GM21825 (cell line): ENCODE measurements at regions not wholly inside any gene's neighbourhood (a gene's known extent, or its start where the extent isn't known, plus 50 kb on each side); places are given as distances from the start of the nearest gene placed in this dataset.

Source experiments
- ATAC-seq: cut with Tn5 transposase; IDR thresholded peaks from one replicate; pipeline ENCODE4 v1.9.1; 2021; ENCODE audit warnings: mild to moderate bottlenecking, moderate library complexity; ENCODE audit not compliant: unreplicated experiment

DNA sequence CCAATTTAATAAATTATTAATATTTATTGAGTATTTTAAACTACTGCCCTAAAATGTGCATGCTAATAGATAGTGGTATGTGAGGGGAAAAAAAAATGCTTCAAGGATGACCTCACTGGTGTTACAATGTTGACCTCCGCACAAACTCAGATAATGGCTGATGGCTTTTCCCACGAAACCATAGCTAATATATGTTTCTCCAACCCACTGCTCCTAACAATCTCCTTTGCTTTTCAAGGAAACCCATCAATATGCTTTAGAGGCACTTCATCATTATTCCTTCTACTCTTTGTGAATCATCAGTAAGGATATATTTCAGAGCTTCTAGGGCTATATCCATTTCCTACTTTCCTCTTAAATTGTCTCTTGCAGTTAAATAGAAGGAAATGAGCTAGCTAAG lies 1752.0 kb upstream of the TENM3 start:
- no peak for ATAC-seq

DNA sequence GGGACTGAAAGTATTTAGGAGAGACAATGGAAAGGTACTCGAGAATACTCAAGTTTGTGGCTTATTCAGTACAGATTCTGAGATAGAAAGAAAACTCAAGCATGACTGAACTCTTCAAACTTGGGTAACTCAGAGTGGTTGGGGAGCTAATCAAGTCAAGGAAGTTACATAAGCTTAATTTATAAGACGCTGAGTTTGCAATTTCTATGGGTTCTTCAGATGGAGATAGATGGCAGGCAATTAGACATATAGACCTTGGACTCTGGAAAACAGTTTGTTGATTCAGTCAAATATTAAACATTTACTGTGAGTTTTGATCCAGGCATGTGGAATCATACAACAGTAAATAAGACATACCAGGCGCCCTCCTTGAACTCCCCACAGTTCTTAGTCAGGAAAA lies 1749.9 kb upstream of the TENM3 start:
- ATAC-seq: no peak

DNA sequence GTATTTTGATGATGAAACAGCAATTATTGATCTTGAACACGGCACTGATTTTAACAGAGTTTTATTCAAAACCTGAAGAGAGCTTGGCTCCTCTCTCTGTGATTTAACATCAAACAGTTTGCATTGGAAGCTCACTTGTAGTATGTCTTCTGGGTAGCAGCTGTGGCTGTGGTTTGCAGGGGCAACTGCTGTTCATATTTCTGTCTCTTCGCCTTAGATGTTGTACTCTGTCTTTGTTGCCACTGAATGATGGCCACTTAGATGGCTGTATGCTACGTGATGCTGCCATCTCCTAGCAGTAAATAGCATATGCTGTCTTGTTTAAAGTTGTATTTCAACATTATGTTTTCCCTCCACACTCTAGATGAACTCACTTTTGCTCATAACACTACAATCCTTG lies 1743.0 kb upstream of the TENM3 start:
- no peak for ATAC-seq

DNA sequence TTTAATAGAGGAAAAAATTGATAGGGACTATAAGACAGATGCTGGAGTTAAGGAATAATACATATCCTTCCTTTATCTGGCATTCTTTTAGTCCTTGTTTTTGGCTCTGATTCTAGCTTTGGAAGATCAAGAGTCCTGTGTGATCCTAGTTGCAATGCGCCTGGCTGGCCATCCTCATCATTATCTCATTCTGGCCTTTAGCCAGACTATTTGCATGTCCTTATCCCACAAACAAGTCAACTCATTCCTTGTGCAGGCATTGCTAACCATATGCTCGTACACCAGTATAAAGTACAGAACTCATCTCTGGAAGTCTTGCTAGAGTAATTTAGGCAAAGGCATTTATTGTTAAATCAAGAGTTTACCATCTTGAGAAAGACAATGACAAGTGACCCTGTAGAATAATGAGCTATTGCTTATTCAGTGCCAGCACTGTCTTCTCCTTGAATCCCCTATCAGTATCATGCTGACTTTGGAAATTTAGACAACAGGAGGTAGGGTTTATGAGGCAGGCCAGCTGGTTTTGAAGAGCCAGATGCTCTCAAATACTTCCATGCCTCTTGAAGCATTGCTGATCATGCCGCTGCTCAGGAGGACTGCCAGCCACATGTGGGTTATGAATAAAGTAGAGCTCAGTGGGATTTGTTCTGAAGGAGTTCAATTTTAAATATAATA lies 1730.3 kb upstream of the TENM3 start:
- ATAC-seq: no peak

DNA sequence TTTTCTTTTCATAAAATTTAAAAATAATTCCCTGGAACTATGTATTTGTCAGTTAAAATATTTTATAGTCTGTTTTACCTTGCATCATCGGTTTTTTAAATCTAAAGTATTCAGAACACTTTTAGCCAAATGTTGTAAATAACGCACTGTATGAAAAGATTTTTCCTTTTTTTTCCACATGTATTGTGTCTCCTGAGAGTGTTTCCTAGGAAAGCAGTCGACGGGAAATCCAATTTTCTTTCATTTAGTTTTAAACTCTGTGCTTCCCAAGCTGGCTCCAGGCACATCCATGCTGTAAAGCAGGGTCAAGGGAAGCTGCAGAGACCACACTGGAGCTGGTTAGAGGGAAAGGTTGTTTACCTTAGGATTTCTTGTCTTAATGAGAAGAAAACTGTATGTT lies 1724.3 kb upstream of the TENM3 start:
- ATAC-seq: no peak

DNA sequence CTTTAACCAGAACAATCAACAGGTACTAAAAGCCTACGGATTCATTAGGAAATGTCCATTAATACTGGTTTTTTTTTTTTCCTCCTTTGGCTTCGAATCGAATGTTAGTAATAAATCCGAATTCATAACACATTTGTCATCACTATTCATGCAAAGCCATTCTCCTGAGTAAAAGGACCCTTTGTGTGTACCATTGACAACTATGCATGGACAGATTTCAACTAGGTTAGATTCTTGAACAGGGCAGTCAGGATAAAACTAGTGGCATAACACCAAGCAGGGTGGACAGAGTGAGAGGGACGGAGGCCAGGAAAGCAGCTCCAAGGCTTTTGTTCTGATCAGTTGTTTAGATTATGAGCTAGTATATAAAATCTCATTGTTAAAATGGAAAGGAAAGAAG lies 1722.0 kb upstream of the TENM3 start:
- ATAC-seq: no peak

DNA sequence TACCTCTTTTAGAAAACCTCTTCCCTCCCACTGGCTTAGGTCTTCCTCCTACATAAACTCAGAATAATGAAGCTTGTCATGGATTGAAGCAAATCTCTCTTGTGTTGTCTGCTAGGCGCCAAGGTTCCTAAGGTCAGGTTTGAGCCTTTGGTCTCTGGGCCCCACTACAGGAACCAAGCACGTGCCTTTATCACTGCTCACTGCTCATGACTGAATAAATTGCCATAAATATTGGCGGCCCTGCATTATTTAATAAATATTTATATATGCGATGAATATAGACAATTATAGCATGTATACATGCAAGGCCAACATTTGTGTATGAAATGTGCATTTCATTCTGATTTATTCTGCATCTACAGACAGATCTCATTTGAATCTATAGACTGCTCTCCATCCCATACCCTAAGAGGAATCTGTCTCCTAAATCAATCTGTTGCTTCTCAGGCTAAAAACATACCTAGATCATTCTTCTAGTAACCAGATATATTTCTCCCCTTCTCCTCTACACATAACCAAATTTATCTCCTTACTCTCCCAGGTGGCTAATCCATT lies 1717.6 kb upstream of the TENM3 start:
- no peak for ATAC-seq

DNA sequence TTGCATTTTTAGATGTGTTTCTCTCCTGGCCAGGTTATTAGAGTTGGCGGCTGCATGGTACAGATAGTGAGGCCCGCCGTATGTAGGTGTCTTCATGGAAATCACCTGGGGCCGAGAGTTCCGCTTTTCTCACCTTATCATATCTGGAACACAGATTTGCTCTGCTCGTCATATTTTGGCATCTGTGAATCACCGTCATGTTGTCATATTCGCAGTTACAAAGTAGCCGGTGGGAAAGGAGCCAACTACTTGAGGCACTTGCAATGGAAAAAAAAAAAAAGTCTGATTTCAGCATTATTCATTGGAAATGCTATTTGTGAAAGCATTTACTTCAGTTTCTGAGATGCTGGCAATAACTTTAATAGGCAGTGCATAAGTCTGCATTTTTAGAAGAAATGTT lies 1715.2 kb upstream of the TENM3 start:
- ATAC-seq: no peak

DNA sequence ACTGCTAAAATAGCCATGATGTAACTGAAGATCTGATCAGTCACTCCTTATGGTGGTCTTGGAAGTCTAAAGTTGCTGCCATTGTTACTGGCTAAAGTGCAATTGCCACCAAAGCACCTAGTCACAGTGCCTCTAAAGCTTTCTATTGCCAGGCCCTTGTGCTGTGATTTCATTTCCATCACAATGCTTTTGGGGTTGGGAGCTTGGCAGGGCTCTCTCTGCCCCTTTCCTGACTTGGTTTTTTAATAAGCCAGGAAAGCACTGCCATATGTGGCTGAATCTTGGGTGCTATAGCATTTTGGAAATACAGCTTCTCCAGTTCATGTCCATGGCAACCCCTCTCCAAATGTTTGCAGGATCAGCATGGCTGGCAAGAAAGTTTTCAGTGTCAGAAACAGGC lies 1712.4 kb upstream of the TENM3 start:
- no peak for ATAC-seq

DNA sequence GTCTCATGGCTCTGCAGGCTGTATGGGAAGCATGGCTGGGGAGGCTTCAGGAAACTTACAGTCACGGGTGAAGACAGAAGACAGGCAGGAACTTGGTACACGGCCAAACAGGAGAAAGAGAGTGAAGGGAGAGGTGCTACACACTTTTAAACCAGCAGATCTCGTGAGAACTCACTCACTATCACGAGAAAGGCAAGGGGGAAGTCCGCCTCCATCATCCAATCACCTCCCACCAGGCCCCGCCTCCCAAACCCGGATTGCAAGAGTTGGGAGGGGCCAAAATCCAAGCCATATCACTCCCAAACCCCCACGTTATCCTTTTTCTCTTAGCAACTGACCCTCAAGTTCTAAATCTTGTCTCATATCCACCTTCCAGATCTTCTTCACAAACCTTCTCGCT lies 1710.5 kb upstream of the TENM3 start:
- no peak for ATAC-seq

DNA sequence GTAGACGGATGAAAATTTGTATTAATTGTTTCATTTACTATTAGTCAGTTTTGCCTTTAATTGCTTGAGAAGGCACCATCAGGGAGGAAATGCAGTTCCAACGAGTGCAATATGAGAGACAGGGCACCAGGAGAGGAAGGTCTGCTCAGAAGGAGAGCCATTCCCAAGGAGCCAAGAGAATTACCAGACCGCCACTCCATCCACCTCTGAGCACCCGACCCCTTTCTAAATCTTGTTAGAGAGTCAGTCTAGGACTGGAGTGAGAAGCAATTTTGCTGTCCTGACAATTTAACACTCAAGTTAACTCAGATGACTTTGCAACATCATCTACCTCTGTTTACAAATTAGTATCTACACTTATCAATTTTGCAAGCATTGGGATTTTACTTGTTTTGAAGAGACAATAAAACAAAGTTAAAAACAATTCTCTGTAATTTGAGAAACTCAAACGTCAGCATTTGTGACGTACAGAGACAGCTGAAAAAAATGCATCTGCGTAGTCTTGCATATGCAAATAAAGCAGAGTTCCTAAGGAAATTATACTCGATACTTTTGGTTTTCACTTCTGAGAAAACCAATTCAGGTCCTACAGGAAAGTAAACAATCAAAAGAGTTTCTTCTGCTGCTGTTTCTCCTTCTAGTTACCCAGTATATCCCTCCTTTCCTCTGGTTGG lies 1704.7 kb upstream of the TENM3 start:
- no peak for ATAC-seq

DNA sequence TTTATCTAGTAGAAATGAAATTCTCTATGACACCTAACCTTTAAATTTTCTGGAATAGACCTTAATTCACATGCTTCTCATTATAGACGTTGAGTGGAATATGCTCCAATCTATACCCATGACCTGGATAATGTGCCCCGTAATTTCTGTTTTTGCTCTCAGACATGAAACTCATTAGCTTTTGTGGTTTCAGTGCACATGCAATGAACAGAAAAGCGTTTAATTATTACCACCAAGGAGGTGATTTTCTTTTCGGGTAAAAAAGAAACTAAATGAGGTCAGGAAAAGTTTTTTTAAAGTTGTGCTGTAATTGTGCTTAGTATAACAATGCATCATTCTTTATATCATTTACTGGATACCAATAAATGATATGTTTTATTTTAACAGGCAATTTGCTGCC lies 1703.9 kb upstream of the TENM3 start:
- no peak for ATAC-seq

DNA sequence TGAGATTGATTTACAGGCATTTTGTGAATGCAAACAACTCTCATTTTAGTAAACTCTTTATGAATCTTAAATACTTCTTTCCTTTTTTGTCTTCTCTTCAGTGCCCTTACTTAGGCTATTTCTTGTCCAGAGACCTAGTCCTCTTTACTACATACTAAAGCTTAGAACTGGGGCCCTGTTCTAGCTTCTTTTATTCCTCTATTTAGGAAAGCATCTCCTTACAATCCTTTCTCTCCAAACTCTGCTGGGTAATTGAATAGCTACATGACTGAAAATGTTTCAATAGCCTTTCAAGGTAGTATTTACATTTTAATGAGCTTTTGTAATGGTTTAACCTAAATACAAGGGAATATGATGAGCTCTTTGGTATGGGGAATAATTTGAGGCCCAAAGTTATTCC lies 1701.5 kb upstream of the TENM3 start:
- ATAC-seq: no peak

DNA sequence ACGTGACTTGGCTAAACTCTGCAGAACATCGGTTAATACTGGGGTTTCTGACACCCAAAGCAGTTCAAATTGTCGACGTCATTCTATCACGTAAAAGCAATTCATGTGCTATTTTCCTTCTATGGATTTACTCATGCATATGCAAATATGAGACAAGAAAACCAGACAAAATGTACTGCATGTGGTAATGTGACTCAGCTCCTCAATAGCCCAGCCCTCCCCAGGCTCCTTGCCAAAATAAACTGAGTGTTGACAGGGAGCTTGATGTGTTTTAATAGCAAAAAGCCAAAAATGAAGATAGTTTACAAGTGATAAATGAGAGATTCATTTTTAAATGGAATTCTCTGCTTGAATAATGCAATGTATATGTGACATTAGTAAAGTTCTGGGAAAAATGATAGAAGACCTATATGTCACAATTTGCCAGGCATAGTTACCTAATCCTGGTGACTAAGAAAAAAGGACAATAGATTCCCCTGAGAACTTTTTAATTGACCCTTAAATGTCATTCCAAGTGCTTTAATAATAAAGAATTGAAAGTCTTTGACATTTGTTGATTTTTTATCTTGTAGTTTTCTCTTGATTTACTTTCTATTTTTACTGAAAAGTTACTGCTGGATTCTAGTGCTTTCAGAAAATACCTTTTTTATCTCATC lies 1700.6 kb upstream of the TENM3 start:
- no peak for ATAC-seq

DNA sequence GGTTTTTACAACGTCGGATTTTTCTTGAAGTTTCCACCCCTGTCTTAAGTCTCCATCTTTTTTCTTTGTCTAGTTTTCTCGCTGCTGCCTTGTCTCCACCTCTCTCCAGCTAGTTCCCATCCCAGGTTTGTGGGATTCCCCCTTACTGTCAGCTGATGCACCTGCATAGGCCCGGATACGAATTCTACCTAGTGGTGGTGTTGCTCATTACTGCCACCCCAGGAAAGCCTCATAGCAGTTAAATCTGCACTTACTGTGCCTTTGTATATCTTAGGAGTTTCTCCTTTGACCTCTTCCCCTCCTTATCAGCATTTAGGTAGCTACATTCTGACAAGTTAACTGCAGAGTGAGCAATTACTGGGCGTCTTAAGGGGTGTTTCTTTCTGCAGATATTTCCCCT lies 1693.1 kb upstream of the TENM3 start:
- no peak for ATAC-seq

DNA sequence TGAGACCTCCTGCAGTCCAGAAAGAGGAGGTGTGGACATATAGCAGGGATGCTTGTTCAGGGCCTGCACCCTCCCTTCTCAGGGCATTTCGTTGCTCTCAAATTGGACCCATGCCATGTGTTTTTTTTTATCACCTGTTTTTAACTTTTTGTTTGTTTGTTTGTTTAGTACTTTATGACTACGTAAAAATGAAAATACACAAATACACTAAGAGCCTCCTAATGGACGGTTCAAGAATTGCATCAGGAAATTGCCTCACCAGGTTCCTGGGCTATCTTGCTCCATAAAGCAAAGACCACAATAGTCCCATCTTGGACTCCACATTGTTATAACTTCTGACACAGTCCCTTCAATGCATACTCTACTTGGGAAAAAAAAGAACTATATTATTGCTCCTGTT lies 1685.9 kb upstream of the TENM3 start:
- ATAC-seq: no peak

DNA sequence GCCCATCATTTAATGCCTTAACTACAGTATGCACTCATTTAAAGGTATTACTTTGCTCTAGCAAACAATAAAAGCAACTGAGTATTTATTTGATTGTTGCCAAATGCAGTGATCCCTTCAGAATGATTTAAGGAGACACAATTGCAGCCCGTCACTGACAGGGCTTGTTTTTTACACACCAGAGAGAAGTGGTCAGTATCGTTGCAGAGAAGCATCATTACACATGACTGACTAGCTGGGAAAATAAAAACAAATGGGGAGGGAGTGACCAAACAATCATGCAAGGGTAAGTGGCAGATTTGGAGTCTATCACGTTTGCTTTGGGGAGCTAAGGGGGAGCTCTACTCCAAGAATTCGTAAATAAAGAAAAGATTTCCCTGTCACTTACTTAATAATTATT lies 1685.3 kb upstream of the TENM3 start:
- ATAC-seq: no peak

DNA sequence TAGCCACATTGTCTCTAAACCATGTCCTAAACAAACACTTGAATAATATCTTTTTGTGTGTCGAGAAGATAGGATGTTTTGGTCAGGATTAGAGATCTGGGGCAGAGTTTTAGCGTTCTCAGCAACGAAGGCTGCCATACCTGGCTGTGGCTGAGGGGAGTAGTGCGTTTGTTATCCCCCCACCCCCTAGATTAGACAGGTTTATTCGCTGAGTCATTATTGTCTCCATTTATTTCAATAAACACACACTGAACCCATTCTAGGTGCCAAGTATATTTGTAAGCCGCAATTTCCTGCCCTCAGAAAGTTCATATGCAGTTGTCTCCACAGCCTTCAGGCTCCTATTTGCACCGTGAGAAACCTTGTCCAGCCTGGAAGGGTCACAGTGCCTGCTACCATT lies 1684.8 kb upstream of the TENM3 start:
- ATAC-seq: no peak

DNA sequence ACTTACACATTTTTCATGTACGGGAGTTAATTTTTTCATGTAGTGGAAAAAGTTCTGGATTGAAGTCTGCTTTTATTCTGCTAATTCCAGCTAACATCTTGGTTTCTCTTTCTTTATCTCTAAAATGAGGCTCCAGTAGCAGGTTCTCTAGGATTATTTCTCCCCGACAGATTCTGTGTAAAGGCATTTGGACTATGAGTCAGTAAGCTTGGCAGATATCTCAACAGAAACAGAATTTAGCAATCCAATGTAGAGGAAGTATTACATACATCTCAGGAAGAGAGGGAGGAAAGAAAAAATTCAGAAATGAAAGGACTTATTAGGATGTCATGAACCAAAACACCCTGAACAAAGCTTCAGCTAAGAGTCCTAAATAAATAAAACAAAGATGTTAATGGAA lies 1682.3 kb upstream of the TENM3 start:
- ATAC-seq: no peak

DNA sequence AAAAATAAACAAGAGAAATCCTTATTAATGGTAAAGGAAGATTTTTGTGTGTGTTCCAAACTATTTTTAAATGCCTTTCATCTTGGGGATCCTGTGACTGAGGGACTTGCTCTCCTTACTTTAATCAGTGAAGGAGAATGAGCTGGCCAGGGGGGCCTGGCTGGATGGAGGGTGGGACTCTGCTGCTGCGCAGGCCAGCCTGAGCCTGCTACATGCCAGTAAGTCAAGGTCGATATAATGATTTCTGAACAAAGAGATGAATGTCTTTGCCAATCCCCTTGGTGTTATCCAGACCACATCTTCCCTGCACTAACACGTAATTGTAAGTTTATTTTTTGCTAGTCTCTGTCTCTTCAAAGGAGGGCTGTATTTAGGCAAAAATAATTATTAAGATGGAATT lies 1679.2 kb upstream of the TENM3 start:
- ATAC-seq: no peak

DNA sequence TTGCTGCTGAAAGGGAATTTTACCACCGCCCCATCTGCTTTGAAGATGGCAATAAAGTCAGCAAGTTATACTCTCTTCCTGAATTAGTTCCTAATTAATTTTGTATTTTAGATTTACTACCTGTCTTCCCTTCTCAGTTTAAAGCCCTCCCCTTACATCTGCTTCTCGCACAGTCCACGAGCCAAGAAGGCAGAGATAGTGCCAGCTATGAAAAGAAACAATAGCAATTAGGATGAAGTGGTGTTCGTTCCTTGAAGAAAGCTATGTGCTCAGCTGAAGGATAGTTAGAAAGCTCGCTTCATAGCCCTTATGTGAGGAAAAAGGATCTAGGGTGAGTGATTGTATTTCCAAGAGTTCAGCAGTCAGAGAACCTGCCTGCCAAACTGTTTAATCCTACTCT lies 1678.8 kb upstream of the TENM3 start:
- ATAC-seq: no peak

DNA sequence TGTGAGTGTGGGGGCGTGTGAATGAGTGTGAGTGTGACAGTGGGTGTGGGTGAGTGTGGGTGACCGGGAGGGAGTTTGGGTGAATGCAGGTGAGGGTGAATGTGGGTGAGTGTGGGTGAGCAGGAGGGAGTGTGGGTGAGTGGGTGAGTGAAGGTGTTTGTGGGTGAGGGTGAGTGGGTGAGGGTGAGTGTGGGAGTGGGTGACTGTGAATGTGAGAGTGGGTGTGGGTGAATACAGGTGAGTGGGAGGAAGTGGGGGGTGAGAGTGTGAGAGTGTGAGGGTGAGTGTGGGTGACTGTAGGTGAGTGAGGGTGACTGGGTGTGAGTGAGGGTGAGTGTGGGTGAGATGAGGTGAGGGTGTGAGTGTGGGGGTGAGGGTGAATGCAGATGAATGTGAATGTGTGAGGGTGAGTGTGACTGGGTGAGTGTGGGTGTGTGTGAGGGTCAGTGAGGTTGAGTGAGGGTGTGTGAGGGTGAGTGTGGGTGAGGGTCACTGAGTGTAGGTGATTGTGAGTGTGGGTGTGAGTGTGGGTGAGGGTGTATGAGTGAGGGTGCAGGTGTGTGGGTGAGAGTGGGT lies 1677.3 kb upstream of the TENM3 start:
- ATAC-seq: no peak
